Tibial nerve (tissue), 4 donors: ENCODE measurements at regions not wholly inside any gene's neighbourhood (a gene's known extent, or its start where the extent isn't known, plus 50 kb on each side); places are given as distances from the start of the nearest gene placed in this dataset.

Source experiments
- DNase-seq, 2 donors: peaks; one replicate each; pipeline ENCODE4 v3.0.0-alpha.2; 2019; ENCODE audit warnings: low spot score in 2 of 2
- H3K27ac ChIP-seq, 4 donors: fragments of 200-600 bp; sonication (generic) in 3 of 4; one replicate each; pipeline ENCODE4 v1.5.1; 2017 to 2019; ENCODE audit warnings: mild to moderate bottlenecking in 1 of 4
- H3K27me3 ChIP-seq, 2 donors: fragments of 200-600 bp; sonication (generic) in 1 of 2; one replicate each; pipeline versions ENCODE4 v1.5.1 to v1.6.0; 2017 to 2019
- H3K36me3 ChIP-seq, 3 donors: fragments of 200-600 bp; sonication (generic); one replicate each; pipeline ENCODE4 v1.5.1; 2018 to 2019
- H3K4me1 ChIP-seq, 4 donors: fragments of 200-600 bp; sonication (generic) in 3 of 4; one replicate each; pipeline ENCODE4 v1.5.1; 2017 to 2019
- H3K4me3 ChIP-seq, 4 donors: fragments of 200-600 bp; sonication (generic) in 3 of 4; one replicate each; pipeline ENCODE4 v1.5.1; 2017 to 2019; ENCODE audit warnings: mild to moderate bottlenecking in 1 of 4, moderate library complexity in 1 of 4
- H3K9me3 ChIP-seq, 4 donors: fragments of 200-600 bp; sonication (generic) in 3 of 4; one replicate each; pipeline ENCODE4 v1.5.1; 2017 to 2019
- CTCF ChIP-seq, 5 experiments: fragments of 200-600 bp in 3 of 5; fragments of 450-650 bp in 2 of 5; sonication (generic) in 3 of 5; IDR thresholded peaks; one replicate each; pipeline ENCODE4 v1.5.1; 2016 to 2019; ENCODE audit warnings: antibody characterized with exemption in 5 of 5, mild to moderate bottlenecking in 3 of 5, moderate library complexity in 2 of 5
- EP300 ChIP-seq, 2 donors: sonication (generic); formaldehyde crosslinking; IDR thresholded peaks; one replicate each; pipeline ENCODE4 v1.6.1; 2017; ENCODE audit warnings: antibody characterized with exemption in 2 of 2, mild to moderate bottlenecking in 1 of 2
- POLR2A ChIP-seq, 2 donors: fragments of 450-650 bp; IDR thresholded peaks; one replicate each; pipeline ENCODE4 v1.6.1; 2017; ENCODE audit warnings: antibody characterized with exemption in 2 of 2, mild to moderate bottlenecking in 2 of 2, moderate library complexity in 2 of 2
- WGBS, 2 donors: methylation state at CpG; one replicate each; pipeline ENCODE4 v1.1.5; 2018; 5-methylcytosine and 5-hydroxymethylcytosine counted together

- Histone ChIP-seq H3K36me3 (no peaks in the 10 kb centered on the region), H3K9me3 (no peaks in the 10 kb centered on the region), H3K27ac (no peak overlapping the region), H3K4me1 (no peaks in the 10 kb centered on the region), H3K27me3 (no peaks in the 10 kb centered on the region), H3K4me3 (no peak overlapping the region)
- WGBS, 2 donors: 81 to 83% methylated on average over 8 of the region's 8 CpGs
- no peak for DNase-seq
- TF ChIP-seq EP300 (IDR thresholded peaks at IDR 0.05): no peak
Observed at GRCh38 chr2:138193416-138194213, 229.3 kb downstream of the HNMT start.

- no peaks in the 10 kb centered on the region for H3K36me3 ChIP-seq
- no peaks in the 10 kb centered on the region for H3K4me1 ChIP-seq
- no peak for DNase-seq
- peaks cover 0 to 6% (median 0%) of the 10 kb centered on the region in 4 donors for H3K9me3 ChIP-seq
- no peak overlapping the region for H3K27ac ChIP-seq
- no peaks in the 10 kb centered on the region for H3K27me3 ChIP-seq
- TF ChIP-seq EP300 (IDR thresholded peaks at IDR 0.05): no peak
- TF ChIP-seq CTCF (IDR thresholded peaks at IDR 0.05): no peak
- TF ChIP-seq POLR2A (IDR thresholded peaks at IDR 0.05): no peak
- H3K4me3 ChIP-seq: no peak overlapping the region
- 53 to 60% methylated on average over 2 of the region's 2 CpGs for WGBS, 2 donors
Observed at GRCh38 chr2:138201286-138201685, 237.0 kb downstream of the HNMT start.

GRCh38 chr2:138202762-138203161, 238.5 kb downstream of the HNMT start:
- WGBS, 2 donors: 87 to 96% methylated on average over 1 of the region's 1 CpG
- Histone ChIP-seq H3K27ac (no peak overlapping the region), H3K9me3 (peaks cover 0 to 6% (median 0%) of the 10 kb centered on the region in 4 donors), H3K36me3 (no peaks in the 10 kb centered on the region), H3K27me3 (no peaks in the 10 kb centered on the region), H3K4me3 (no peak overlapping the region), H3K4me1 (no peaks in the 10 kb centered on the region)
- DNase-seq: no peak
- TF ChIP-seq POLR2A (IDR thresholded peaks at IDR 0.05) (no peak), EP300 (IDR thresholded peaks at IDR 0.05) (no peak), CTCF (IDR thresholded peaks at IDR 0.05) (no peak)

GRCh38 chr2:138205281-138205680, 241.0 kb downstream of the HNMT start:
- Histone ChIP-seq H3K36me3 (no peaks in the 10 kb centered on the region), H3K27me3 (no peaks in the 10 kb centered on the region), H3K27ac (no peak overlapping the region), H3K4me3 (no peak overlapping the region), H3K9me3 (peaks cover 0 to 6% (median 0%) of the 10 kb centered on the region in 4 donors), H3K4me1 (no peaks in the 10 kb centered on the region)
- no peak for TF ChIP-seq EP300 (IDR thresholded peaks at IDR 0.05)
- TF ChIP-seq CTCF (IDR thresholded peaks at IDR 0.05): no peak
- no peak for TF ChIP-seq POLR2A (IDR thresholded peaks at IDR 0.05)
- WGBS, 2 donors: 64 to 78% methylated on average over 1 of the region's 1 CpG
- DNase-seq: no peak

- 97 to 98% methylated on average over 3 of the region's 3 CpGs for WGBS, 2 donors
- H3K27me3 ChIP-seq: no peaks in the 10 kb centered on the region
- H3K27ac ChIP-seq: no peak overlapping the region
- TF ChIP-seq CTCF (IDR thresholded peaks at IDR 0.05) (no peak), EP300 (IDR thresholded peaks at IDR 0.05) (no peak), POLR2A (IDR thresholded peaks at IDR 0.05) (no peak)
- no peak for DNase-seq
- no peak overlapping the region for H3K4me3 ChIP-seq
- H3K9me3 ChIP-seq: peaks cover 0 to 6% (median 0%) of the 10 kb centered on the region in 4 donors
- H3K4me1 ChIP-seq: no peaks in the 10 kb centered on the region
- H3K36me3 ChIP-seq: peaks cover 0 to 2% (median 0%) of the 10 kb centered on the region in 3 donors
Observed at GRCh38 chr2:138207074-138207930, 243.0 kb downstream of the HNMT start.
